ENCODE measurements at regions not wholly inside any gene's neighbourhood (a gene's known extent, or its start where the extent isn't known, plus 50 kb on each side); places are given as distances from the start of the nearest gene placed in this dataset.
"Not testable (repeated sequence)": the region's sequence is repeated elsewhere in the genome, so short reads cannot be mapped to it uniquely, and the experiment has no call there.

DNA sequence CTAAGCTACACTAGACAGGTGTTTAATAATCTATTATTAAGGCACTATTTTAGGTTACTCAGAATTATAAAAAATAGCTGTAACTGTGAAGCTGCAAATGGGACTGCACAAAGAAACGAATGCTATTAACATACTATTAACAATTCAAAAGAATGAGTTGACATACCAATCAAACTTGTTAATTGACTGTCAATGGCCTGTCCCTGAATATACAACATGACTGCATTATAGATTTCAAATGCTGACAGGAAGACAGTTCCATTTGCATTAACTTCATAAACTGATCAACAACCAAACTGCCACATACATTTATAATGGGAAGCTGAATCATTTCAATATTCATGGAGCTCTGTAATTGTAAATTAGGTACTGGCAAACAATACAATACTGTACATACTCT, 169.0 kb upstream of the NANOGP8 start:
- H3K4me1 ChIP-seq (ENCODE audit: control insufficient read depth, insufficient read depth, low read length, poor library complexity, severe bottlenecking): no peaks in the 10 kb centered on the region
- no peaks in the 10 kb centered on the region for H3K4me1 Mint-ChIP-seq
- no peak overlapping the region for H3K4me3 Mint-ChIP-seq
- no peak overlapping the region for H3K4me3 ChIP-seq (ENCODE audit: low read depth, low read length)
- H3K36me3 ChIP-seq (ENCODE audit: control insufficient read depth, insufficient read depth, low read length): no peaks in the 10 kb centered on the region
- no peaks in the 10 kb centered on the region for H3K9me3 ChIP-seq (ENCODE audit: control insufficient read depth in 2 of 2, low read length in 2 of 2)
- ATAC-seq (ENCODE audit: low read depth in 2 of 2): no peak
- DNase-seq: no peak
- H3K27ac ChIP-seq (ENCODE audit: insufficient read depth, low read length, poor library complexity, severe bottlenecking): no peak overlapping the region
- H3K9me3 Mint-ChIP-seq: peaks cover 0 to 3% (median 0%) of the 10 kb centered on the region in 7 donors
- H3K27me3 ChIP-seq (ENCODE audit: control insufficient read depth, insufficient read depth, low read length): no peaks in the 10 kb centered on the region
- H3K27ac Mint-ChIP-seq: no peak overlapping the region
- no peaks in the 10 kb centered on the region for H3K36me3 Mint-ChIP-seq
- H3K27me3 Mint-ChIP-seq: no peaks in the 10 kb centered on the region

DNA sequence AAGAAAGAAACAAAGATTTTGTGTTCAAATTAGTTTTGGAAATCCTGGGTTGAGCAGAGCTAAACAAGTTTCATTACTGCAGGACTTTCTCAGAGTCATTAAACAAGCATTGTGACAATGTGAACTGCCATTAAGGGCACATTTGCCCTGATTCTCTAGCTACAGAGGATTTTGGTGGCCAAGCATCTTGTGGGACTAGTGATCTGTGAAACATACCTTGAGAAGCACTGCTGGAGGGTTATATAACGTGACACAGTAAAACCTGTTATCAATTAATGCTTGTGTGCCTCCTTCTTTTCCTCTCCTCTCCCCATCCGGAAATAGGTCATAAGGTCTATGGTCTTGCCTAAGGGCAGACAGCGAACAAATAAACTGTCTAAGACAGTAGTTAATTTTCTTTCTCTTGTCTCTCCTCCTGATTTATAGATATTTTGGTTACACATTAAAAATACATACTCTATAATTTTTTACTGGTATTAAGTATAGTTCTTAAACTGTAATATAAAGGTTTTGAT, 167.3 kb upstream of the NANOGP8 start:
- H3K4me1 Mint-ChIP-seq: no peaks in the 10 kb centered on the region
- no peaks in the 10 kb centered on the region for H3K27me3 Mint-ChIP-seq
- Histone ChIP-seq H3K36me3 (ENCODE audit: control insufficient read depth, insufficient read depth, low read length) (no peaks in the 10 kb centered on the region), H3K27me3 (ENCODE audit: control insufficient read depth, insufficient read depth, low read length) (no peaks in the 10 kb centered on the region), H3K4me1 (ENCODE audit: control insufficient read depth, insufficient read depth, low read length, poor library complexity, severe bottlenecking) (no peaks in the 10 kb centered on the region), H3K4me3 (ENCODE audit: low read depth, low read length) (no peak overlapping the region), H3K9me3 (ENCODE audit: control insufficient read depth in 2 of 2, low read length in 2 of 2) (no peaks in the 10 kb centered on the region), H3K27ac (ENCODE audit: insufficient read depth, low read length, poor library complexity, severe bottlenecking) (no peak overlapping the region)
- no peak overlapping the region for H3K4me3 Mint-ChIP-seq
- H3K27ac Mint-ChIP-seq: no peak overlapping the region
- peaks cover 0 to 3% (median 0%) of the 10 kb centered on the region in 7 donors for H3K9me3 Mint-ChIP-seq
- ATAC-seq (ENCODE audit: low read depth in 2 of 2) (no peak), DNase-seq (no peak)
- H3K36me3 Mint-ChIP-seq: no peaks in the 10 kb centered on the region

DNA sequence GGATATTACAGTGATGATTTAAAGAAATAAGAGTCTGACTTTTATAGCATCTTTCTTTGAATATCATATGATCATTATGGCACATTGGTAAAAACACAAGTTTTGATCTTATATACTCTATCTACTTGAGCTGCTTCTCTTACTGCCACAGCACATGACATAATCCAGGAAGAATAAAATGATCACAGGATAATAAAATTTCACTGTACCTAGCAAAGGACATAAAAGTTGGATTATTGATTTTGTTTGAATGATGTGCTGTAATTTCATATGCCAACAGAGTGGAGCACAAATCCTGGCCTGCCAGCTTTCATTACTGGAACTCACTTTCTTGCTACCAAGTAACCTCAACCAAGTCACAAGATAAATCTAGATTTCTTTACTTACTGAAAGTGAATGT, 162.1 kb upstream of the NANOGP8 start:
- no peaks in the 10 kb centered on the region for H3K4me1 ChIP-seq (ENCODE audit: control insufficient read depth, insufficient read depth, low read length, poor library complexity, severe bottlenecking)
- no peak overlapping the region for H3K4me3 ChIP-seq (ENCODE audit: low read depth, low read length)
- H3K4me3 Mint-ChIP-seq: no peak overlapping the region
- no peak overlapping the region for H3K27ac Mint-ChIP-seq
- H3K36me3 ChIP-seq (ENCODE audit: control insufficient read depth, insufficient read depth, low read length): no peaks in the 10 kb centered on the region
- ATAC-seq (ENCODE audit: low read depth in 2 of 2) (no peak), DNase-seq (no peak)
- no peaks in the 10 kb centered on the region for H3K36me3 Mint-ChIP-seq
- no peaks in the 10 kb centered on the region for H3K27me3 ChIP-seq (ENCODE audit: control insufficient read depth, insufficient read depth, low read length)
- H3K9me3 Mint-ChIP-seq: peaks cover 0 to 3% (median 0%) of the 10 kb centered on the region in 7 donors
- no peak overlapping the region for H3K27ac ChIP-seq (ENCODE audit: insufficient read depth, low read length, poor library complexity, severe bottlenecking)
- H3K27me3 Mint-ChIP-seq: no peaks in the 10 kb centered on the region
- H3K9me3 ChIP-seq (ENCODE audit: control insufficient read depth in 2 of 2, low read length in 2 of 2): no peaks in the 10 kb centered on the region
- H3K4me1 Mint-ChIP-seq: no peaks in the 10 kb centered on the region

DNA sequence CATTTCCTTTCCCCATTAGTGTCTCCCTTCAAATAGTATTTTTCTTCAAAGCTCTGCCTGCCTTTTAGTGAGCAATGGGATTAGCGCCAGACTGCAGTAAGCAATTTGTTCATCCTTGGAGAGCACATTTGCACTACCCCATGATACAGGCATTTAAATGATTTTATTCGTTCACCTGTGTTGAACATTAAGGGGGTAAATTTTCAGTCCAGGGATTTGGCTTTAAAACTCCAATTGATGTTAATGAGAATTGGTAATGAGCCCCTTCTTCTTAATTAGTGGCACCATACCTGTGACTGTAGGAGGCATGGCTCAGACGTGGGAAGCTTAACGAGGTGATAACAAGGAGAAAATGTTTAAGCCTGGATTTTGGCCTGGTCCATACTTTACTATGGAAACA, 161.4 kb upstream of the NANOGP8 start:
- no peaks in the 10 kb centered on the region for H3K36me3 Mint-ChIP-seq
- no peak overlapping the region for H3K4me3 ChIP-seq (ENCODE audit: low read depth, low read length)
- H3K27me3 ChIP-seq (ENCODE audit: control insufficient read depth, insufficient read depth, low read length): no peaks in the 10 kb centered on the region
- DNase-seq: no peak
- peaks cover 0 to 2% (median 0%) of the 10 kb centered on the region in 7 donors for H3K9me3 Mint-ChIP-seq
- H3K9me3 ChIP-seq (ENCODE audit: control insufficient read depth in 2 of 2, low read length in 2 of 2): no peaks in the 10 kb centered on the region
- no peak overlapping the region for H3K27ac ChIP-seq (ENCODE audit: insufficient read depth, low read length, poor library complexity, severe bottlenecking)
- H3K4me1 Mint-ChIP-seq: no peaks in the 10 kb centered on the region
- no peaks in the 10 kb centered on the region for H3K36me3 ChIP-seq (ENCODE audit: control insufficient read depth, insufficient read depth, low read length)
- no peak overlapping the region for H3K27ac Mint-ChIP-seq
- no peak overlapping the region for H3K4me3 Mint-ChIP-seq
- H3K4me1 ChIP-seq (ENCODE audit: control insufficient read depth, insufficient read depth, low read length, poor library complexity, severe bottlenecking): no peaks in the 10 kb centered on the region
- no peaks in the 10 kb centered on the region for H3K27me3 Mint-ChIP-seq
- ATAC-seq (ENCODE audit: low read depth in 2 of 2): no peak

DNA sequence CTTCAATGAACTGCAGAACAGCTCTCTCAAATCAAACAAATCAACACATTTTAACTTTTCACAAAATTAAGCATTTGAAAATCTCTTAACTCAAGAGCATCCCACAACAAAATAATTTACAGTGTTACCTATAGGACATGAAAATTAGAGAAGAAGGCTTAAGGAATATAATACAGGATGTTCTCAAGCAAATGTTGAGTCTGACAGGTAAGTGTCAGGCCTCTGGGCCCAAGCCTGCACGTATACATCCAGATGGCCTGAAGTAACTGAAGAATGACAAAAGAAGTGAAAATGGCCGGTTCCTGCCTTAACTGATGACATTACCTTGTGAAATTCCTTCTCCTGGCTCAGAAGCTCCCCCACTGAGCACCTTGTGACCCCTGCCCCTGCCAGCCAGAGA, 160.6 kb upstream of the NANOGP8 start:
- H3K27me3 ChIP-seq (ENCODE audit: control insufficient read depth, insufficient read depth, low read length); H3K4me3 ChIP-seq (ENCODE audit: low read depth, low read length); ATAC-seq (ENCODE audit: low read depth in 2 of 2); H3K27ac ChIP-seq (ENCODE audit: insufficient read depth, low read length, poor library complexity, severe bottlenecking); H3K4me1 Mint-ChIP-seq; DNase-seq; H3K36me3 Mint-ChIP-seq; H3K27ac Mint-ChIP-seq; H3K36me3 ChIP-seq (ENCODE audit: control insufficient read depth, insufficient read depth, low read length); H3K9me3 ChIP-seq (ENCODE audit: control insufficient read depth in 2 of 2, low read length in 2 of 2); H3K4me3 Mint-ChIP-seq; H3K27me3 Mint-ChIP-seq; H3K4me1 ChIP-seq (ENCODE audit: control insufficient read depth, insufficient read depth, low read length, poor library complexity, severe bottlenecking); H3K9me3 Mint-ChIP-seq: not testable (repeated sequence)

DNA sequence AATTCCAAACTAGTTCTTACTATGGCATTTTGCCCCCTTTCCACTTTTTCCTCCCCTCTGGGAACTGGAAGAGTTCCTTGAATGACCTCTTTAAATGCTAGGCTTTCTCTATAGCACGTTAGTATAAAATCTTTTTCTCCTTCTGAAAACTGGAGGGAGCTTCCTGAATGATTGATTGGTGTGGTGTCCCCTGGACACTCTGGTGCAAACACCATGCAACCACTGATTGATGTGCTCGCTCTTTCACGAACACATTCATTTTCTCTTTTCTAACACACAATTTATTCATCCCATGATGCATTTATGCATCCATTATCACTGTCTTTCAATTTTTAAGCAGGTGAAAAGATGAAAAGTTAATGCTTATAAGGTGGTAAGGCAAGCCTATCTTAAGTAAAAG, 159.1 kb upstream of the NANOGP8 start:
- Histone ChIP-seq H3K36me3 (ENCODE audit: control insufficient read depth, insufficient read depth, low read length) (no peaks in the 10 kb centered on the region), H3K27ac (ENCODE audit: insufficient read depth, low read length, poor library complexity, severe bottlenecking) (no peak overlapping the region), H3K9me3 (ENCODE audit: control insufficient read depth in 2 of 2, low read length in 2 of 2) (no peaks in the 10 kb centered on the region), H3K4me3 (ENCODE audit: low read depth, low read length) (no peak overlapping the region), H3K27me3 (ENCODE audit: control insufficient read depth, insufficient read depth, low read length) (no peaks in the 10 kb centered on the region), H3K4me1 (ENCODE audit: control insufficient read depth, insufficient read depth, low read length, poor library complexity, severe bottlenecking) (no peaks in the 10 kb centered on the region)
- Mint-ChIP-seq H3K27ac (no peak overlapping the region), H3K27me3 (no peaks in the 10 kb centered on the region), H3K36me3 (no peaks in the 10 kb centered on the region), H3K4me3 (no peak overlapping the region), H3K9me3 (peaks cover 0 to 2% (median 0%) of the 10 kb centered on the region in 7 donors), H3K4me1 (no peaks in the 10 kb centered on the region)
- ATAC-seq (ENCODE audit: low read depth in 2 of 2): no peak
- no peak for DNase-seq

DNA sequence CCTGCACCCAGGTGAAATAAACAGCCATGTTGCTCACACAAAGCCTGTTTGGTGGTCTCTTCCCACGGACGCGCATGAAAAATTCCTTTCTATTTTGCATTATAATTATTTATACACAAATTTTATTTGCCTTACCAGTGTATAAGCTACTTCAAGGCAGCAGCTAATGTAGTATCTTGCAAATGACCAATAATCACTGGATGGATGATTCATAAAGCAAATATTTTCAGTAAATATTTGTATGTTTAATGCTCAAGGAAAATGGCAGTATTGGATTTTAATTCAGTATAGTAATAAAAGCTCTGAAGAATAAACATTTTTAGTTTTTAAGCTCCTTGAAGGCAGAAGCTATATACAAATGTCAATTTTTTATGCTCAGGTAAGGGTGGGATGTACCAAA, 158.7 kb upstream of the NANOGP8 start:
- Mint-ChIP-seq H3K9me3 (peaks cover 0 to 2% (median 0%) of the 10 kb centered on the region in 7 donors), H3K36me3 (no peaks in the 10 kb centered on the region), H3K4me1 (no peaks in the 10 kb centered on the region), H3K4me3 (no peak overlapping the region), H3K27me3 (no peaks in the 10 kb centered on the region), H3K27ac (no peak overlapping the region)
- no peak overlapping the region for H3K4me3 ChIP-seq (ENCODE audit: low read depth, low read length)
- DNase-seq (no peak), ATAC-seq (ENCODE audit: low read depth in 2 of 2) (no peak)
- no peak overlapping the region for H3K27ac ChIP-seq (ENCODE audit: insufficient read depth, low read length, poor library complexity, severe bottlenecking)
- H3K9me3 ChIP-seq (ENCODE audit: control insufficient read depth in 2 of 2, low read length in 2 of 2): no peaks in the 10 kb centered on the region
- H3K36me3 ChIP-seq (ENCODE audit: control insufficient read depth, insufficient read depth, low read length): no peaks in the 10 kb centered on the region
- H3K27me3 ChIP-seq (ENCODE audit: control insufficient read depth, insufficient read depth, low read length): no peaks in the 10 kb centered on the region
- H3K4me1 ChIP-seq (ENCODE audit: control insufficient read depth, insufficient read depth, low read length, poor library complexity, severe bottlenecking): no peaks in the 10 kb centered on the region

DNA sequence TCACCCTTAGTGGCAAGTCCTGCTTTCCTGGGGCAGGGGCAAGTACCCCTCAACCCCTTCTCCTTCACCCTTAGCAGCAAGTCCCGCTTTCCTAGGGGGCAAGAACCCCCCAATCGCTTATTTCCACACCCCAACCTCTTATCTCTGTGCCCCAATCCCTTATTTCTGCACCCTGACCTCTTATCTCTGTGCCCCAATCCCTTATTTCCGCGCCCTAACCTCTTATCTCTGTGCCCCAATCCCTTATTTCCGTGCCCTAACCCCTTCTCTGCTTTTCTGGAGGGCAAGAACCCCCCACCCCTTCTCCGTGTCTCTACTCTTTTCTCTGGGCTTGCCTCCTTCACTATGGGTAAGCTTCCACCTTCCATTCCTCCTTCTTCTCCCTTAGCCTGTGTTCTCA, 154.6 kb upstream of the NANOGP8 start:
- H3K27me3 Mint-ChIP-seq; H3K4me1 Mint-ChIP-seq; H3K4me1 ChIP-seq (ENCODE audit: control insufficient read depth, insufficient read depth, low read length, poor library complexity, severe bottlenecking); H3K36me3 Mint-ChIP-seq; H3K4me3 ChIP-seq (ENCODE audit: low read depth, low read length); ATAC-seq (ENCODE audit: low read depth in 2 of 2); H3K27ac ChIP-seq (ENCODE audit: insufficient read depth, low read length, poor library complexity, severe bottlenecking); H3K9me3 ChIP-seq (ENCODE audit: control insufficient read depth in 2 of 2, low read length in 2 of 2); H3K27ac Mint-ChIP-seq; H3K36me3 ChIP-seq (ENCODE audit: control insufficient read depth, insufficient read depth, low read length); H3K9me3 Mint-ChIP-seq; DNase-seq; H3K27me3 ChIP-seq (ENCODE audit: control insufficient read depth, insufficient read depth, low read length); H3K4me3 Mint-ChIP-seq: not testable (repeated sequence)
